Activated T-helper 2 cell treated with anti-CD3 and anti-CD28 coated beads, Interferon-gamma antibody, Interleukin-2, Interleukin-4, amounts not matched to agents 10 μg/mL and 5 μg/mL and 100 μg/mL, durations not matched to agents 14 hours and 24 hours and 36 hours (primary cell): ENCODE measurements at regions not wholly inside any gene's neighbourhood (a gene's known extent, or its start where the extent isn't known, plus 50 kb on each side); places are given as distances from the start of the nearest gene placed in this dataset.

ENCODE experiments used
- DNase-seq: peaks from one replicate; pipeline ENCODE4 v3.0.0; 2021; ENCODE audit warnings: low spot score
- H3K27ac Mint-ChIP-seq: one replicate; pipeline ENCODE4 v1.8.0; 2021; ENCODE audit warnings: mixed read lengths
- H3K27me3 Mint-ChIP-seq: one replicate; pipeline ENCODE4 v1.8.0; 2021; ENCODE audit warnings: low read depth, mixed read lengths
- H3K36me3 Mint-ChIP-seq: one replicate; pipeline ENCODE4 v1.8.0; 2021; ENCODE audit warnings: low read depth, mixed read lengths
- H3K4me1 Mint-ChIP-seq: one replicate; pipeline ENCODE4 v1.8.0; 2021; ENCODE audit warnings: low read depth, mixed read lengths
- H3K4me3 Mint-ChIP-seq: one replicate; pipeline ENCODE4 v1.8.0; 2021; ENCODE audit warnings: low read depth, mild to moderate bottlenecking, moderate library complexity, mixed read lengths
- H3K9me3 Mint-ChIP-seq: one replicate; pipeline ENCODE4 v1.8.0; 2021; ENCODE audit warnings: mixed read lengths
- intact Hi-C: fragments of 100-400 bp; cut with micrococcal nuclease; formaldehyde crosslinking; loops from one replicate; pipeline ENCODE4 v1.15.1; 2023

- no peak for DNase-seq
- Mint-ChIP-seq H3K4me3 (no peak overlapping the region), H3K4me1 (no peaks in the 10 kb centered on the region), H3K27me3 (no peaks in the 10 kb centered on the region), H3K9me3 (no peaks in the 10 kb centered on the region), H3K27ac (no peak overlapping the region), H3K36me3 (no peaks in the 10 kb centered on the region)
- intact Hi-C loops, result no loop called here
These were observed 371.6 kb downstream of the PRDM2 start for GRCh38 chr1:14071581-14071980.

DNA sequence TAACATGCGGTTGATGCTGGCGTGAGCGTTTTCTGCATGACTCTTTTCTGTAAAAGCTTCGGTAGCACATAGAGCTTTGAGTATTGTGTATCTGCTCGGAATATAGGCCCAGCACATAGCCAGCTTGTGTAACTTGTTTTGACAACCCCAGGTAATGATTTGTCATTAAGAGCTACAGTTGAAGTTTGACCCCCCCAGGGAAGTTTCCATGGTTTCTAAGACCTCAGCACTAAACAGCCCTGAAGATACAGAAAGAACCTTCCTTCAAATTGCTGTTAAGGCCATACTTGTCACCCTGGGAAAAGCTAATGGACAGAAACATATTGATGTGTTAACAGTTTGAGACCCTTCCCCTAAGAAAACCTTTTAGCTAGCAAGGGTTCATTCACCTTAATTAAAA, 380.7 kb downstream of the PRDM2 start:
- Mint-ChIP-seq H3K9me3 (no peaks in the 10 kb centered on the region), H3K4me1 (no peaks in the 10 kb centered on the region), H3K27me3 (no peaks in the 10 kb centered on the region), H3K36me3 (no peaks in the 10 kb centered on the region), H3K4me3 (no peak overlapping the region), H3K27ac (no peak overlapping the region)
- no peak for DNase-seq
- intact Hi-C loops, result no loop called here

DNA sequence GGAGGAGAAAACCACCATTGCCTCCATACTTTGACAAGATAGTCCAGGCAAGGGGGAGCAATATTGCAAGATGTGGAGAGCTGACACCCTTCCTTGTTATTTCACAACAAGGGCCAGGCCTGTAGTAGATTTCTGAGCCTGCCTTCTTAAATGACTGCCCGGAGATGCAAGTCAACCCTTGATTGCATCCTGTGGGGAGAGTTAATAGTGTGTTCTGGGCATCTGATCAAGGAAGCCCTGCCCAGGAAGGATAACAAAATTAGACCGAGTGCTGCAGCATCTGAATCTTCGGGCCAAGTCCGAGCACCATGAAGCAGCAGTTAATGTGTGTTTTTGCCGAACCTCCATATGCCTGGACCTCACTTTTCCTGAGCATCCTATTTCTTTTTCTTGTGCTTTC, 382.3 kb downstream of the PRDM2 start:
- H3K9me3 Mint-ChIP-seq, result no peaks in the 10 kb centered on the region
- H3K36me3 Mint-ChIP-seq, result no peaks in the 10 kb centered on the region
- intact Hi-C loops, result no loop called here
- no peaks in the 10 kb centered on the region for H3K27me3 Mint-ChIP-seq
- no peak overlapping the region for H3K27ac Mint-ChIP-seq
- no peaks in the 10 kb centered on the region for H3K4me1 Mint-ChIP-seq
- DNase-seq, result no peak
- no peak overlapping the region for H3K4me3 Mint-ChIP-seq

DNA sequence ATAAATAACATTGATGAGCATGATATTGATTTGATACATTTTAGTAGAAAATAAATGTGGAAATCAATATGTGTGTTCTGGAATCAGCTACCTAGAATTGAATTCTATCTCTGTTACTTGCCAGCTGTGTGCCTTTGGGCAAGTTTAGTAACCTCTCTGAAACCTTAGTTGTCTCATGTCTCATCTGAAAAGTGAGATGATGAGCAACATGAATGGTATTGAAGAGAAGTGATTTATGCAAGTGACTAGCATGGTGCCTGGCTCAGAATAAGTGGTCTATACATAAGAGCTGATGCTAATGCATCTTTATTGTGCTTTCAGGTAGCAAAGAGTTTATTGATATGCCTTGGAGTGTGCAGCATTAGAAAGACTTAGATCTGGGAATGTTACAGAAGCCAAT, 383.3 kb downstream of the PRDM2 start:
- Mint-ChIP-seq H3K27me3 (no peaks in the 10 kb centered on the region), H3K9me3 (no peaks in the 10 kb centered on the region), H3K4me1 (no peaks in the 10 kb centered on the region), H3K4me3 (no peak overlapping the region), H3K27ac (no peak overlapping the region), H3K36me3 (no peaks in the 10 kb centered on the region)
- intact Hi-C loops, result no loop called here
- no peak for DNase-seq

DNA sequence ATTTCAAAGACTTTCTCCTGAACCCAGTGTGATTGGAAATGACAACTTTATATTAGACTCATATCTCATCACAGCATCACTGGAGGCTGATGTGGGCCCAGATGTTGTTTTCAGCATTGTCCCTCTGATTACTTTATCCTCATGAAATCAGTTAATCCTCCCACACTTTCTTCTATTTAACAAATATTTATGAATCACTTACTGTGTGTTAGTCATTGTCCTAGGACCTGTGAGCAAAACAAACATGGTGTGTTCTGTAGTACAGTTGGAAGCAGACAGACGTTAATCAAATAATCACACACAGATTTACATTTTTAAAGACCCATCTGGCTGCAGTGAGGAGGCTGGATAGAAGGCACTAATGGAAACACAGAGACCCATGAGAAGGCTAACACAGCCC, 383.7 kb downstream of the PRDM2 start:
- H3K4me3 Mint-ChIP-seq, result no peak overlapping the region
- no peaks in the 10 kb centered on the region for H3K36me3 Mint-ChIP-seq
- intact Hi-C loops, result no loop called here
- H3K27me3 Mint-ChIP-seq, result no peaks in the 10 kb centered on the region
- no peaks in the 10 kb centered on the region for H3K9me3 Mint-ChIP-seq
- H3K4me1 Mint-ChIP-seq, result no peaks in the 10 kb centered on the region
- no peak for DNase-seq
- H3K27ac Mint-ChIP-seq, result no peak overlapping the region

DNA sequence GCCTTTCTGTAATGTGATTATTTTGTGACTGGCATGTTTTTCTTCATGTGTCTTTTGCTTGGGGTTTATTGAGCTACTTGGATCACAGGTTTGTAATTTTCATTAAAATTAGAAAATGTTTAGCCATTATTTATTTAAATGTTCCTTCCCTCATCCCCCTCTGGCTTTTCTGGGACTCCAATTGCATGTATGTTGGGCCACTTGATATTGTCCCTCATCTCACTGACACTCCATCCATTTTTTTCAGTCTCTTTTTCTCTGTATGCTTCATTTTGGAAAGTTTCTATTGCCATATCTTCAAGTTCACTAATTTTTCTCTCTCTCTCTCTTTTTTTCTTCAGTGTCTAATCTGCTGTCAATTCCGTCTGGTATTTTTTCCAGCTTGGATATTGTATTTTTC, 390.1 kb downstream of the PRDM2 start:
- intact Hi-C loops, result no loop called here
- Mint-ChIP-seq H3K4me1 (no peaks in the 10 kb centered on the region), H3K9me3 (peaks cover 7% of the 10 kb centered on the region), H3K27ac (no peak overlapping the region), H3K4me3 (no peak overlapping the region), H3K27me3 (no peaks in the 10 kb centered on the region), H3K36me3 (no peaks in the 10 kb centered on the region)
- no peak for DNase-seq

DNA sequence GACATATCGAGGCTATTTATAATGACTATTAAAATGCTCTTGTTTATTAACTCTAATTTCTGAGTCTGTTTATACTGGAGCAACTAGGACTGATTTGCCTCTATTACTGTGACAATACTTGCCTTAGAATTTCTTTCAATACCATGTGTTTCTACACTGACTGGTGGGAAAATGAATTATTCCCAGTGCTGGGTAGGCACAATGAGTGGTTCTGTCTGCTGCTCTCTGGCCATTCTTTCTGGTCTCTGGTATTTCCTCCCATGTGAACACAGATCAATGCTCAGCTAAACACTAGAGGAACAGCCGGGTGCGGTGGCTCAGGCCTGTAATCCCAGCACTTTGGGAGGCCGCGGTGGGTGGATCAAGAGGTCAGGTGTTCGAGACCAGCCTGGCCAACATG, 390.5 kb downstream of the PRDM2 start:
- Mint-ChIP-seq H3K9me3 (peaks cover 7% of the 10 kb centered on the region), H3K27me3 (no peaks in the 10 kb centered on the region), H3K4me3 (no peak overlapping the region), H3K4me1 (no peaks in the 10 kb centered on the region), H3K27ac (no peak overlapping the region), H3K36me3 (no peaks in the 10 kb centered on the region)
- intact Hi-C loops, result no loop called here
- DNase-seq, result no peak

GRCh38 chr1:14094611-14095400, 394.8 kb downstream of the PRDM2 start:
- Mint-ChIP-seq H3K4me3 (no peak overlapping the region), H3K27me3 (no peaks in the 10 kb centered on the region), H3K4me1 (no peaks in the 10 kb centered on the region), H3K9me3 (peaks cover 7% of the 10 kb centered on the region), H3K27ac (no peak overlapping the region), H3K36me3 (no peaks in the 10 kb centered on the region)
- intact Hi-C loops, result no loop called here
- DNase-seq, result no peak

GRCh38 chr1:14098294-14098913, 398.4 kb downstream of the PRDM2 start:
- Mint-ChIP-seq H3K36me3 (no peaks in the 10 kb centered on the region), H3K4me3 (no peak overlapping the region), H3K4me1 (no peaks in the 10 kb centered on the region), H3K27ac (no peak overlapping the region), H3K9me3 (no peaks in the 10 kb centered on the region), H3K27me3 (no peaks in the 10 kb centered on the region)
- DNase-seq, result no peak
- intact Hi-C loops, result no loop called here

GRCh38 chr1:14100444-14100843, 400.5 kb downstream of the PRDM2 start:
- Mint-ChIP-seq H3K9me3 (no peaks in the 10 kb centered on the region), H3K36me3 (no peaks in the 10 kb centered on the region), H3K27me3 (no peaks in the 10 kb centered on the region), H3K27ac (no peak overlapping the region), H3K4me1 (no peaks in the 10 kb centered on the region), H3K4me3 (no peak overlapping the region)
- intact Hi-C loops, result no loop called here
- no peak for DNase-seq

- no peak for DNase-seq
- intact Hi-C loops, result no loop called here
- no peaks in the 10 kb centered on the region for H3K27me3 Mint-ChIP-seq
- H3K36me3 Mint-ChIP-seq, result no peaks in the 10 kb centered on the region
- no peaks in the 10 kb centered on the region for H3K4me1 Mint-ChIP-seq
- no peak overlapping the region for H3K27ac Mint-ChIP-seq
- no peak overlapping the region for H3K4me3 Mint-ChIP-seq
- H3K9me3 Mint-ChIP-seq, result no peaks in the 10 kb centered on the region
These were observed 400.9 kb downstream of the PRDM2 start for GRCh38 chr1:14100919-14101318.

DNA sequence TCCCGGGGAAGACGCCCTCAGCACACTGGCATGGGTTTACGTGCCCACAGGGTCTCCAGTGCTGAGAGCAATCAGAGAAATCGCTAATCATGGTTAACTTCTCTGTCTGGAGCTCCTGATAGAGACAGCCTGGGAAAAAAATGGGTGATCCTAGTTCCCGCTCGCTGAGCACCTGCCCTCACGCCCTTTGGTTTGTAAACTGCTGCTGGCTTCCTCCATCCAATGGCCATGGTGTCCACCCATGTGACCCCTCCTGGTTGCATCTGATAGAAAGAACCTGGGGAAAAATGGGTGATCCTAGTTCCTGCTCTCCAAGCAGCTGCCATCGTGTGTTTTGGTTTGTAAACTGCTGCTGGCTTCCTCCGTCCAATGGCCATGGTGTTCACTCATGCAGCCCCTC, 402.2 kb downstream of the PRDM2 start:
- Mint-ChIP-seq H3K27ac (no peak overlapping the region), H3K27me3 (no peaks in the 10 kb centered on the region), H3K36me3 (no peaks in the 10 kb centered on the region), H3K4me3 (no peak overlapping the region), H3K4me1 (no peaks in the 10 kb centered on the region), H3K9me3 (no peaks in the 10 kb centered on the region)
- intact Hi-C loops, result no loop called here
- DNase-seq, result no peak

DNA sequence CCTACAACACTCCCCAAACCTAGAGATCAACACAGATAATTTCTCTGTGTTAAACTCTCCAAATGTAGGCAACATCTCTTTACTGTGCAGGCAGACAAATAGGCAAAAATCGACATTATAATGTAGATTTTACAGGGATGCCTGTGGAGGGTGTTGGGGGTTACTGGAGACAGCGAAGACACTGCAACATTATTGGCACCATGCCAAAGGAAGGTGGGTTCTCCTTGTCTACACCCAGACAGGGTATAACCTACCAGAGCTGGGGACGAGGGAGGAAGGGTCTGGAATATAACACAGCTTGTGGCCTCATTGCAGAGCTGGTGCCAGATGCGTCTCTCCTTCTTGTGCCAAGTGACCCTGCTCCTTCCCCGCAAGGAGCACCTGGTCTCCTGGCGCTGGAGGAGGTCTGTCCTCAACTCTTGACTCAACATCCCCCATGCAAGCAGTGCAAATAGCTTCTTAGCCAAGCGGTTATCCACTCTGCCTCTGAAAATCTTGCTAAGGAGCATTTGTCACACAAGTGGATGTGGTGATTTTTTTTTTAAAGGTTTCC, 404.0 kb downstream of the PRDM2 start:
- no peak overlapping the region for H3K27ac Mint-ChIP-seq
- no peak overlapping the region for H3K4me3 Mint-ChIP-seq
- H3K36me3 Mint-ChIP-seq, result no peaks in the 10 kb centered on the region
- H3K4me1 Mint-ChIP-seq, result no peaks in the 10 kb centered on the region
- intact Hi-C loops, result no loop called here
- H3K27me3 Mint-ChIP-seq, result no peaks in the 10 kb centered on the region
- DNase-seq, result no peak
- no peaks in the 10 kb centered on the region for H3K9me3 Mint-ChIP-seq
